ENCODE measurements at regions not wholly inside any gene's neighbourhood (a gene's known extent, or its start where the extent isn't known, plus 50 kb on each side); places are given as distances from the start of the nearest gene placed in this dataset.
"Not testable (repeated sequence)": the region's sequence is repeated elsewhere in the genome, so short reads cannot be mapped to it uniquely, and the experiment has no call there.

DNA sequence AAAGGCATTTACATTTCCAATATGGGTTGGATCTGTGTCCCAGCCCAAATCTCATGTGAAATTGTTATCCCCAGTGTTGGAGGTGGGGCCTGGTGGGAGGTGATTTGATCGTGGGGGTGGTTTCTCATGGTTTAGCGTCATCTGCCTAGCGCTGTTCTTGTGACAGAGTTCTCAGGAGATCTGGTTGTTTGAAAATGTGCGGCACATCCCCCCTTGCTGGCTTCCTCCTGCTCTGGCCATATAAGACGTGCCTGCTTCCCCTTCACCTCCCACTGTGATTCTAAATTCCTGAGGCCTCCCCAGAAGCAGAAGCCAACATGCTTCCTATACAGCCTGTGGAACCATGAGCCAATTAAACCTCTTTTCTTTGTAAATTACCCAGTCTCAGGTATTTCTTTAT is 126.2 kb upstream of the FNDC3A start:
- DNase-seq: no peak

DNA sequence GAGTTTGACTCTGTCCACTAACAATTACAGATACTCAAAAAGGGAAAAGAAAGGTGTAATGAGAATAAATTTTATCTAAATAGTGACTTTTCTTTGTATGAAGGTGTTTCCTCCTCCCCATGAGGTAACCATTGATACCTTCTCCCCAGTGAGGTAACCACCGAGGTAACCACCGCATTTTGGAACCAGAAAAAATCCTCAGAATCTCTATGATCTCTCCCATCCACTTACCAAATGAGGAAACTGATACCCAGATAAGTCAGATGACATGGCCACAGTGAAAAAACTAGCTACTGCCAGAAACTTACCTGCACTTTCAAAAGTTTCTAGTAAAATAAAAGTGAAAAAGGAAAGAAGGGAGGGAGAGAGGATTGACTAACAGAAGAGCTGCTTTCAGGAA is 124.0 kb upstream of the FNDC3A start:
- DNase-seq: no peak

DNA sequence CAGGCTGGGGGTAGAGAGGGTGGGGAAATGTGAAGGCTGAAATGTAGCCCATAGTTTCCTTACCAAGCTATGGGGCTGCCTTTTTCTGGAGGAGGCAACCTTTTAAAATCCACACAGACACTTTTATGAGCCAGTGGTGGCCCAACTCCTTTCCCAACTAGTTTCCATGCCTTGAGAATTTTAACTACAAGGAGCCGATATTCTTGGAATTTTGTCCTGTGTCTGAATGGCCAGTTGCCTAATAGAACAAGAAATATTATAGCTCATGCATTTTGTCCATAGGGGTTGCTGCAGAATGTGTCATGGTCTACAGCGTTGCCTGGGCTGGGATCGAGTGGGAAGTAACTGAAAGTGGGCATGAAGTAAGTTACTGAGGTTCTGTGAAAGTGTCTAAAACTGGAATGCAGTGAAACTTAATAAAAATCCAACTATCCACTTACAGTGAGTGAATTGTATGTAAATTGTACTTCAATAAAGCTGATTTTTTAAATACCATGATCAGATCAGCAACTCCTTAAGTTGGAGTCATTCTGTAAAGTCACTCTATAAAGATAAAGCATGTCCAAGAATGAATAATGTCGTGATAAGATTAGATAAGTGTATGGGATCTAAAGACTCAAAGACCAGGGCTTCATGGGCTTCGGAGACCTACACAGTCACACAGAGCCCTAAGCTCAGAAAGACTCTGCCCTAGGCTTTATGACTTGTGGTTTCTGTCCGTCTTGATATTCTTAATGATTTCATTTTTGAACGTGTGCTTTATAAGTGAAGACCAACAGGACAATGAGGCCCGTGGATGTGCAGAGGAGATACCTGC is 122.6 kb upstream of the FNDC3A start:
- no peak for DNase-seq

- DNase-seq: no peak
These were observed 122.0 kb upstream of the FNDC3A start for GRCh38 chr13:48853728-48854102.

DNA sequence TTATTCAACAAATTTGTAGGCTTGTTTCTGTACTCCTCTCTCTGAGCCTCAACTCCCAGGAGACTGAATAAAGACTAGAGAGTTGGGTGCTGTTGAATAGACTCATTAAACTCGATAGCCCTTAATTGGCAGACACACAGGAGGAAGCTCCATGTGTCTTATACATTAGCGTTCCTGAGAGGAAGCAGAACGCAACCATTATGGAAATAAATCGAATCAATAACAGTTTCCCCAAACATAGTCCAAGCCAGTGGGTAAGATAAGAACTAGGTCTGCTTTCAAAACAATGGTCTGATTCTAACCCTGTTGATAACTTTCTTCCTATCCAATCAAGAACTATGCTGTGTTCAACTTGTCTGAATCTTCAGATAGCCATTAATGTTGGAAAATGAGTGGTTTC is 118.1 kb upstream of the FNDC3A start:
- no peak for DNase-seq

DNA sequence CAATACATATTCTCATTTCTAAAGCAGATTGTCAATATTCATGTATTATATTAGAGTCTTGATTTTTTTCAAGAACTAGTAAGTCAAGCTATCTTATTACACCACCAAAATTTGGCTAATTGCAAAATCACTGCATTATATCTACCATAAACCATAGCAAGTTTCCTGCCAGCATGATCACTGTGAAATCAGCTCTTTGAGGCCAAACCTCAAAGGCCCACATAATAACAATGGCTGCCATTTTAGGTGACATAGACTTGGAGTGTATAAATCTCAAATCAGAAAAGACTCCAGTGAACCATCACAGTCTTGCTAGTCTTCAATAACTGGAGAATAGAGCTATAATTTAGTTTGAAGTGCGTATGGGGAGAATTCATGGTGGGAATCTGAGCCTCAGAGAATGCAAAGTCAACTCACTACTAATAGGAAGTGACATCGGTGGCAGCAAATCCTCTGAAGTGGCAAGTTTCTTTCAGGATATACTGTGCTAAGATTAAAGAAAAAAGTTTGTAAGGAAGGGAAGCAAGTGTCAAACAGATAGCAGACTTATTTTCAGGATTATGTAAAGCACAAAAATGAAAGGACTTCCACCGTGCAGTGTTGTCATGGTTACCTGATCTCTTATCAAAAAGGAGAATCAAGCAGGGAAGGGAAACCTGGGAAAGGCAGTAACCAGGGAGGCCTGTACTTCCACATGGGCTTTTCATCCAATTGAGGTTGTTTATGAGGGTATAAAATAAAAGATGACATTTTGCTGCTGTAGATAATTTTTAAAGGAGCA is 117.4 kb upstream of the FNDC3A start:
- no peak for DNase-seq

- DNase-seq: no peak
These were observed 116.2 kb upstream of the FNDC3A start for GRCh38 chr13:48859272-48860105.

GRCh38 chr13:48860364-48860763 is 115.3 kb upstream of the FNDC3A start:
- DNase-seq: no peak

DNA sequence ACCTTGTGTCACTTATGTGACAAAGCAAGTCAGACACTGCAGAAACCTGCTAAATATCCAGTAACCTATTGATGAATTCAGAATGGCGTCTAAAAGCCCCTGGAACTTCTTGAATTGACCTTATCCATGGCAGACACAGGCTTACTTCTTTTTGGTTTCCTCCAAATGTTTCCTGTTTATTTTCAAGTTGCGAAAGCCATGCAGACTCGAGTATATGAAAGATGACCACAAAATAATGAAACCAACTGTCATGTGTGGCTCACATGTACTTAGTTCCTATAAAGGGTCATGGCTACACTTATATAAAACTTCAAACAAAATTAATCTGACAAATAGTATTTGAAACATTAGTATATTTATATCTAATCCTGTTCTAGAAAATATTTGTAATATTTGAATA is 113.1 kb upstream of the FNDC3A start:
- DNase-seq: no peak

GRCh38 chr13:48864100-48864499 is 111.6 kb upstream of the FNDC3A start:
- DNase-seq: no peak

DNA sequence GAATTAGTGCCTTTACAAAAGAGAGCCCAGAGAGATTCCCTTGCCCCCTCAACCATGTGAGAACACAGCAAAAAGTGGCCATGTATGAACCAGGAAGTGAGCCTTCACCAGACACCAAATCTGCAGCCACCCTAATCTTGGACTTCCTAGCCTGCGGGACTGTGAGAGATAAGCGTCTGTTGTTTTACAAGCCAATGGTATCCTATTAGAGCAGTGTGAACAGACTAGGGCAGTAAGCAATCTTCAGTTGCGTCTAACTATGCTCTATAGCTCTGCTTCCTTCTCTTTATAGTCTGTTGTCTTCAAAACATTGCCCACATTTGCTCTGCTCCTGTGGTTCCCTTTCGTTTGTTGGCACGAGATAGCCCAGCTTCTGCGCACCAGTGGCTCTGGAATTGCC is 109.5 kb upstream of the FNDC3A start:
- DNase-seq: no peak

DNA sequence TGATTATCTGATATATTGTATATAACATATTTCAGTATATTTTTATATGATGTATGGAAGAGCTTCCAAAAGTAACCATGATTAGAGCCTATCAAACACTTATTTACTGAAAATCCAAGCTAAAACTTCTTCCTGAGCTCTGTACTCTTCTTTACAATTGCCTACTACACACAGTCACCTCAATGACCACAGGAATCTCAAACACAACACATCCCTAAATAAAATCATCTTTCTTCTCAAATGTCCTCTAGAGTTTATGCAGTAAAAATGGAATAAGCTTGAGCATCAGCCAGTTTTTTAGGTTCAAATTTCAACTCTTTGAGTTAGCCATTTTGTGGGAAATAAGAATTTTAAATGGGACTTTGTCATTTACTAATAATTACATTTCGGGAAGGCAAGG is 102.6 kb upstream of the FNDC3A start:
- no peak for DNase-seq

DNA sequence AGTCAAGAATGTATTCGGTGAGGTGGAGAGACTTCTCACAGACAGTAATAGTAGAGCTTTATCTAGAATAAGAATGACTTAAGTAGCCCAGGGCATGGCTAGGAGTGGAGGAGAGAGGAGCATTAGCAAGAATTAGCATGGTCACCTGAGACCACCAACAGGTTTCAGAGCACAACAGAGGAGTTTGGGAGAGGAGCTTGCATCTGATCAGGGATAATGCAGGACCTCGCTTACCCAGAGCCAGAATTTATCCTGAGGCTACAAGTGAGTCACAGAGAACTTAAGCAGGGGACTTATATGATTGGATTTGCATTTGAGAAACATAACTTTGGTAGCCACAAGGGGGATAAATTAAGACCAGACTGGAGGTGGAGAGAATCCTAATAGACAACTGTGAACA is 102.1 kb upstream of the FNDC3A start:
- no peak for DNase-seq

- DNase-seq: no peak
These were observed 101.5 kb upstream of the FNDC3A start for GRCh38 chr13:48874165-48874564.

- no peak for DNase-seq
These were observed 100.7 kb upstream of the FNDC3A start for GRCh38 chr13:48875047-48875446.

DNA sequence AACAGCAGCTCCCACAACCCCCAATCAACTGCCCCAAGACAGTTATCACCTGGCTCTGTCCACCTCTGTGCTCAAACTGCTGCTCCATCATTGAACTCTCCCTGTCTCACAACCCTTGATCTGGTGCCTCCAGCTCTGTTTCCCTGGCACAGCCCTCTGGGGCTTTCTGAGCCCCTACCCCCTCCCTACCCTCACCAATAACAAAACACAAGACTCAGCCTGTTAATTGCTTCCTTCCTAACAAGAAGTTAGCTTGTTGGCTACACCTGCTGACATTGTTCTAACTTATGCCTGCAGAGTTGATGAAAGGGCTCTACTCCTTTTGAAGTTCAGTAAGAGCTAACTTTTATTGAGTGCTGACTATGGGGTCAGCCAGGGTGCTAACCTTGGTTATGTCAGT is 99.4 kb upstream of the FNDC3A start:
- no peak for DNase-seq

DNA sequence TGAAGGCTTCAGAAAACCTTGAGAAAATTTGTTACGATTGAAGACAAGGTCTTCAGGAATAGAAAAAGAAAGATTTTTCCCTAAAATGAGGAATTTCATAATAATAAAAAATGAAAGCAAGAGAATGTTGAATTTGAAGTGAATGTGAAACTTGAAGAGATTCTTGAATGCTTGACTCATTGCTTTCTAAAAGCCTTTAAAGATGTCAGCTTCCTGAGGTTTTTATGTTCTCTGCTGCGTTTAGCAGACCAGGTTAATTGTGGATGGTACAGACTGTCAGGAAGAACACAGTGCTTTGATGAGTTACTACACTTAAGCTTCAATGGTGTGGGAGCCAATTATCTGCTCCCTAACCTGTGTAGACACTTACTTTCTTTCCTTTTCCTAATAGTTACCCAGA is 96.3 kb upstream of the FNDC3A start:
- DNase-seq: no peak

DNA sequence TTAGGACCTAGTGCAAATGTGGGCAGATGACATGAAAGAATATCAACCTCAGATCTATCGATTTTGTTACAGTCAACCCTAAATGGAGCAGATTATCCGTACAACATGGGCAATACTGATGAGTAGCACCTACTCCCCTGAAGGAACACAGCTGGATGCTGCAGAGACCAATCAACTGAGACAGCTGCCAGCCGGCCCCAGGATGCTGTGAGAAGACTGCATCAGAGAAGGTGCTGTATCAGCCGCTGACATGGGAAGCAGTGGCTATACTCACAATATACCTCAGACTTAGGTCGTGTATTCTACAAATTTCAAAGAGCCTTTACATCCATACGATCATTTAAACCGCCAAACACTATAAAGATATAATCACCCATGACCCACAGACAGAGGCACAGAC is 95.9 kb upstream of the FNDC3A start:
- DNase-seq: no peak

DNA sequence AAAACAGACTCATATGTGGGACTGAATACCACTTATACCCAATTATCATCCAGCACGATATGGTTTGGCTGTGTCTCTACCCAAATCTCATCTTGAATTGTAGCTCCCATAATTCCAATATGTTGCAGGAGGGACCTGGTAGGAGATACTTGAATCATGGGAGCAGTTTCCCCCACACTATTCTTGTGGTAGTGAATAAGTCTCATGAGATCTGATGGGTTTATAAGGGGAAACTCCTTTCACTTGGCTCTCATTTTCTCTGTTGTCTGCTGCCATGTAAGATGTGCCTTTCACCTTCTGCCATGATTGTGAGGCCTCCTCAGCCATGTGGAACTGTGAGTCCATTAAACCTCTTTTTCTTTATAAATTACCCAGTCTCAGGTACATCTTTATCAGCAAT is 91.9 kb upstream of the FNDC3A start:
- not testable (repeated sequence) for DNase-seq

DNA sequence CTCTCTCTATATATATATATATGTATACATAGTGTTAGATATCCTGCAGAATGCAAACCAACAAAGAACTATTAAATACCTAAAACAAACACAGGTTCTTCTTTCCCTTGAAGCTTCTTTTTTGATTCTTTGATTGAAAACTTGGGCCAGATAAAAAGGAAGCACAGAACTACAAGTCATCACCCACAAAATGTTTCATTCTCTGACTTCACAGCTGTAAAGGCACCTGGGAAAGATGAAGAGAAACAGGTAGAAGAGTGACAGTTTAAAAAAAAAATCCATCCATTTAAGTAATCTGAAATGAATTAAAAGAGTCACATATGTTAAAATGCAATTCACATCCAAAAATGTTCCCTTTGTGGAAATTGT is 90.7 kb upstream of the FNDC3A start:
- DNase-seq: no peak

- DNase-seq: no peak
These were observed 87.1 kb upstream of the FNDC3A start for GRCh38 chr13:48888613-48889012.

- no peak for DNase-seq
These were observed 85.3 kb upstream of the FNDC3A start for GRCh38 chr13:48890391-48890790.

GRCh38 chr13:48891586-48891985 is 84.1 kb upstream of the FNDC3A start:
- DNase-seq: no peak
